SK-N-SH (cell line): ENCODE measurements at regions not wholly inside any gene's neighbourhood (a gene's known extent, or its start where the extent isn't known, plus 50 kb on each side); places are given as distances from the start of the nearest gene placed in this dataset.

ENCODE experiments used
- CTCF ChIA-PET: fragments of 300-600, 350-600 bp; formaldehyde crosslinking; extraction: SDS; loops from one replicate; lab custom pipeline; 2021; lab: Yijun Ruan, JAX
- POLR2A ChIA-PET: fragments of 350-600 bp; sonication (Branson Sonifier 250); formaldehyde crosslinking; extraction: SDS; loops from one replicate; lab custom pipeline; 2020; ENCODE audit warnings: antibody characterized with exemption, inconsistent platforms; lab: Yijun Ruan, JAX
- DNase-seq: peaks from one replicate; pipeline ENCODE4 v3.0.0; 2012
- H2AFZ ChIP-seq: fragments of 200-600 bp; sonication (generic); 2 replicates; pipeline ENCODE4 v1.8.1; 2016; ENCODE audit warnings: antibody characterized with exemption, mild to moderate bottlenecking, low read depth
- H3F3A ChIP-seq: fragments of 200-600 bp; sonication (generic); replicated peaks from 2 replicates; pipeline ENCODE3; 2016; ENCODE audit warnings: antibody characterized with exemption, mild to moderate bottlenecking; ENCODE audit not compliant: insufficient read depth
- H3K27ac ChIP-seq, 2 experiments: fragments of 200-500 bp in 1 of 2; fragments of 200-600 bp in 1 of 2; sonication (Bioruptor generic) in 1 of 2; sonication (generic), shearing (Covaris generic) in 1 of 2; 2 replicates each; pipeline versions ENCODE4 v1.5.1 to v1.6.1; 2014 to 2016; ENCODE audit warnings: low read depth in 2 of 2, inconsistent platforms in 1 of 2, low read length in 1 of 2, mild to moderate bottlenecking in 1 of 2, mixed read lengths in 1 of 2
- H3K27me3 ChIP-seq: fragments of 200-600 bp; sonication (generic), shearing (Covaris generic); 2 replicates; pipeline ENCODE4 v1.6.1; 2016; ENCODE audit warnings: mixed run types; ENCODE audit not compliant: insufficient read depth
- H3K36me3 ChIP-seq, 2 experiments: fragments of 200-500 bp in 1 of 2; fragments of 200-600 bp in 1 of 2; sonication (Bioruptor generic) in 1 of 2; sonication (generic) in 1 of 2; replicated peaks in 1 of 2; 2 replicates each; pipeline versions ENCODE3 to v1.5.1; 2014 to 2016; ENCODE audit warnings: low read length in 1 of 2, mild to moderate bottlenecking in 1 of 2; ENCODE audit not compliant: insufficient read depth in 2 of 2, control insufficient read depth in 1 of 2
- H3K4me1 ChIP-seq, 2 experiments: fragments of 200-500 bp in 1 of 2; fragments of 200-600 bp in 1 of 2; sonication (Bioruptor generic) in 1 of 2; sonication (generic), shearing (Covaris generic) in 1 of 2; 2 replicates each; pipeline versions ENCODE4 v1.5.1 to v1.6.1; 2014 to 2016; ENCODE audit warnings: low read depth in 1 of 2, low read length in 1 of 2, mixed run types in 1 of 2; ENCODE audit not compliant: insufficient read depth in 2 of 2, control insufficient read depth in 1 of 2
- H3K4me2 ChIP-seq: fragments of 200-600 bp; sonication (generic), shearing (Covaris generic); 2 replicates; pipeline ENCODE4 v1.6.1; 2017; ENCODE audit warnings: mixed run types
- H3K4me3 ChIP-seq, 2 experiments: fragments of 200-500 bp in 1 of 2; fragments of 200-600 bp in 1 of 2; sonication (Bioruptor generic) in 1 of 2; sonication (generic), shearing (Covaris generic) in 1 of 2; 2 replicates each; pipeline versions ENCODE4 v1.5.1 to v1.8.1; 2014 to 2016; ENCODE audit warnings: low read depth in 2 of 2, inconsistent platforms in 1 of 2, low read length in 1 of 2, mild to moderate bottlenecking in 1 of 2, mixed read lengths in 1 of 2, moderate library complexity in 1 of 2
- H3K79me2 ChIP-seq: fragments of 200-600 bp; sonication (generic); 2 replicates; pipeline ENCODE4 v1.8.1; 2017; ENCODE audit warnings: mild to moderate bottlenecking; ENCODE audit not compliant: insufficient read depth
- H3K9ac ChIP-seq: fragments of 200-600 bp; sonication (generic); 2 replicates; pipeline ENCODE4 v1.6.1; 2017; ENCODE audit warnings: mixed run types
- H3K9me2 ChIP-seq: fragments of 200-600 bp; sonication (generic); 2 replicates; pipeline ENCODE4 v1.6.1; 2017; ENCODE audit warnings: mixed run types
- H3K9me3 ChIP-seq: fragments of 200-600 bp; sonication (generic); 2 replicates; pipeline ENCODE4 v1.6.1; 2017; ENCODE audit warnings: mixed run types, mild to moderate bottlenecking, moderate library complexity
- H4K20me1 ChIP-seq: fragments of 200-600 bp; sonication (generic); 2 replicates; pipeline ENCODE4 v1.6.1; 2017; ENCODE audit warnings: mild to moderate bottlenecking, mixed run types; ENCODE audit not compliant: insufficient read depth
- GABPA ChIP-seq: IDR thresholded peaks from 2 replicates; pipeline ENCODE4 v1.4.0; 2012; ENCODE audit warnings: low read depth, mild to moderate bottlenecking
- GATA2 ChIP-seq: sonication (generic); formaldehyde crosslinking; IDR thresholded peaks from 2 replicates; pipeline ENCODE4 v1.5.0; 2020; ENCODE audit warnings: mild to moderate bottlenecking, missing genetic modification reagents
- JUND ChIP-seq: IDR thresholded peaks from 2 replicates; pipeline ENCODE4 v1.4.0; 2012
- NFIC ChIP-seq: IDR thresholded peaks from 2 replicates; pipeline ENCODE4 v1.4.0; 2012; ENCODE audit warnings: borderline replicate concordance
- NRF1 ChIP-seq: IDR thresholded peaks from 2 replicates; pipeline ENCODE4 v1.6.1; 2012; ENCODE audit warnings: low read depth, mild to moderate bottlenecking, low read length
- POLR2AphosphoS5 ChIP-seq: IDR thresholded peaks from 2 replicates; pipeline ENCODE4 v1.6.1; 2012; ENCODE audit warnings: low read depth, low read length
- RAD21 ChIP-seq: IDR thresholded peaks from 2 replicates; pipeline ENCODE4 v1.6.1; 2012; ENCODE audit warnings: mild to moderate bottlenecking, low read length
- RCOR1 ChIP-seq: fragments of 150-350 bp; IDR thresholded peaks from 2 replicates; pipeline ENCODE4 v1.6.1; 2017; ENCODE audit warnings: antibody characterized with exemption, low read length
- SIN3A ChIP-seq: IDR thresholded peaks from 2 replicates; pipeline ENCODE4 v1.6.1; 2012; ENCODE audit warnings: low read depth, mild to moderate bottlenecking, low read length, moderate library complexity, borderline replicate concordance
- TAF1 ChIP-seq: IDR thresholded peaks from 2 replicates; pipeline ENCODE4 v1.6.1; 2012; ENCODE audit warnings: low read depth, mild to moderate bottlenecking, low read length, moderate library complexity, borderline replicate concordance
- TCF12 ChIP-seq: IDR thresholded peaks from 2 replicates; pipeline ENCODE4 v1.4.0; 2012
- TEAD4 ChIP-seq: IDR thresholded peaks from 2 replicates; pipeline ENCODE4 v1.4.0; 2012; ENCODE audit warnings: mild to moderate bottlenecking, borderline replicate concordance; ENCODE audit not compliant: insufficient read depth
- WGBS: methylation state at CpG from one replicate; pipeline ENCODE4 v1.1.6; 2017; ENCODE audit warnings: low lambda C conversion rate; 5-methylcytosine and 5-hydroxymethylcytosine counted together
- TF ChIP-seq, protein P1 (sequence below): fragments of 150-350 bp; IDR thresholded peaks from 2 replicates; pipeline ENCODE4 v1.6.1; 2016; ENCODE audit warnings: mild to moderate bottlenecking, low read depth, low read length
- TF ChIP-seq, protein P2 (sequence below): IDR thresholded peaks from 2 replicates; pipeline ENCODE4 v1.4.0; 2012; ENCODE audit warnings: low read depth, borderline replicate concordance
- TF ChIP-seq, protein P3 (sequence below): fragments of 150-350 bp; IDR thresholded peaks from 2 replicates; pipeline ENCODE4 v1.6.1; 2017; ENCODE audit warnings: antibody characterized with exemption, low read length, low read depth, borderline replicate concordance
- TF ChIP-seq, protein P4 (sequence below): IDR thresholded peaks from 2 replicates; pipeline ENCODE4; 2012
- TF ChIP-seq, protein P5 (sequence below): IDR thresholded peaks from 2 replicates; pipeline ENCODE4 v1.6.1; 2012; ENCODE audit warnings: mild to moderate bottlenecking, low read depth, low read length, moderate library complexity

DNA sequence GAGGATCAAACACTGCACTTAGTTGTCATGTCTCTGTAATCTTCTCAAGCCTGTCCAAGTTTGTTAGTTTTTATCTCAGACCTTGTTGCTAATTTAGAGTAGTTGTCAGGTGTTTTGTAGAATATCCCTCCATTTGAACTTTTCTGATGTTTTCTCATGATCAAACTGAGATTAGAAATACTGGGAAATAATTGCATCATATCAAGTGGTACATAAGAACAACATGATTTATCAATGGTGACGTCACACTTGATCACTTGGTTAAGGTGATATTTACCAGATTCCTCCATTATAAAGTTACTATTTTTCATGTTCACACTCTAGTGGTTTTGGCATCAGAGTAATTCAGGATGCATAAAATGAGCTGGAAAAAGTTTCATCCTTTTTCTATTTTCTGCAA, 1182.4 kb upstream of the ZEB2 start:
- Histone ChIP-seq H3K4me1 (no peaks in the 10 kb centered on the region), H3K9me3 (peaks cover 16% of the 10 kb centered on the region), H2AFZ (no peak overlapping the region), H3K27me3 (no peaks in the 10 kb centered on the region), H4K20me1 (no peaks in the 10 kb centered on the region), H3K9me2 (no peaks in the 10 kb centered on the region), H3K9ac (no peak overlapping the region), H3K4me2 (no peak overlapping the region), H3K79me2 (no peaks in the 10 kb centered on the region), H3F3A (no peaks in the 10 kb centered on the region), H3K4me3 (no peak overlapping the region), H3K36me3 (peaks cover 0 to 8% of the 10 kb centered on the region in 2 experiments), H3K27ac (no peak overlapping the region)
- CTCF ChIA-PET, result interaction anchor here (0.9 kb wide), 1 partner anchor 13 kb away, joined by 3 read pairs; no protein-coding TSS in a partner anchor
- no peak for TF ChIP-seq NFIC
- TF ChIP-seq RAD21, result no peak
- no peak for TF ChIP-seq POLR2AphosphoS5
- no peak for TF ChIP-seq JUND
- no peak for TF ChIP-seq GABPA
- no peak for TF ChIP-seq TEAD4
- TF ChIP-seq, protein P1, sequence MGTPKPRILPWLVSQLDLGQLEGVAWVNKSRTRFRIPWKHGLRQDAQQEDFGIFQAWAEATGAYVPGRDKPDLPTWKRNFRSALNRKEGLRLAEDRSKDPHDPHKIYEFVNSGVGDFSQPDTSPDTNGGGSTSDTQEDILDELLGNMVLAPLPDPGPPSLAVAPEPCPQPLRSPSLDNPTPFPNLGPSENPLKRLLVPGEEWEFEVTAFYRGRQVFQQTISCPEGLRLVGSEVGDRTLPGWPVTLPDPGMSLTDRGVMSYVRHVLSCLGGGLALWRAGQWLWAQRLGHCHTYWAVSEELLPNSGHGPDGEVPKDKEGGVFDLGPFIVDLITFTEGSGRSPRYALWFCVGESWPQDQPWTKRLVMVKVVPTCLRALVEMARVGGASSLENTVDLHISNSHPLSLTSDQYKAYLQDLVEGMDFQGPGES, result no peak
- TF ChIP-seq TCF12, result no peak
- TF ChIP-seq, protein P2, sequence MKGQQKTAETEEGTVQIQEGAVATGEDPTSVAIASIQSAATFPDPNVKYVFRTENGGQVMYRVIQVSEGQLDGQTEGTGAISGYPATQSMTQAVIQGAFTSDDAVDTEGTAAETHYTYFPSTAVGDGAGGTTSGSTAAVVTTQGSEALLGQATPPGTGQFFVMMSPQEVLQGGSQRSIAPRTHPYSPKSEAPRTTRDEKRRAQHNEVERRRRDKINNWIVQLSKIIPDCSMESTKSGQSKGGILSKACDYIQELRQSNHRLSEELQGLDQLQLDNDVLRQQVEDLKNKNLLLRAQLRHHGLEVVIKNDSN, result no peak
- TF ChIP-seq, protein P3, sequence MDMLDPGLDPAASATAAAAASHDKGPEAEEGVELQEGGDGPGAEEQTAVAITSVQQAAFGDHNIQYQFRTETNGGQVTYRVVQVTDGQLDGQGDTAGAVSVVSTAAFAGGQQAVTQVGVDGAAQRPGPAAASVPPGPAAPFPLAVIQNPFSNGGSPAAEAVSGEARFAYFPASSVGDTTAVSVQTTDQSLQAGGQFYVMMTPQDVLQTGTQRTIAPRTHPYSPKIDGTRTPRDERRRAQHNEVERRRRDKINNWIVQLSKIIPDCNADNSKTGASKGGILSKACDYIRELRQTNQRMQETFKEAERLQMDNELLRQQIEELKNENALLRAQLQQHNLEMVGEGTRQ, result no peak
- TF ChIP-seq GATA2 (CRISPR knock-in tag), result no peak
- TF ChIP-seq, protein P4, sequence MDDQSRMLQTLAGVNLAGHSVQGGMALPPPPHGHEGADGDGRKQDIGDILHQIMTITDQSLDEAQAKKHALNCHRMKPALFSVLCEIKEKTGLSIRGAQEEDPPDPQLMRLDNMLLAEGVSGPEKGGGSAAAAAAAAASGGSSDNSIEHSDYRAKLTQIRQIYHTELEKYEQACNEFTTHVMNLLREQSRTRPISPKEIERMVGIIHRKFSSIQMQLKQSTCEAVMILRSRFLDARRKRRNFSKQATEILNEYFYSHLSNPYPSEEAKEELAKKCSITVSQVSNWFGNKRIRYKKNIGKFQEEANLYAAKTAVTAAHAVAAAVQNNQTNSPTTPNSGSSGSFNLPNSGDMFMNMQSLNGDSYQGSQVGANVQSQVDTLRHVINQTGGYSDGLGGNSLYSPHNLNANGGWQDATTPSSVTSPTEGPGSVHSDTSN, result no peak
- TF ChIP-seq TAF1, result no peak
- TF ChIP-seq NRF1, result no peak
- TF ChIP-seq, protein P5, sequence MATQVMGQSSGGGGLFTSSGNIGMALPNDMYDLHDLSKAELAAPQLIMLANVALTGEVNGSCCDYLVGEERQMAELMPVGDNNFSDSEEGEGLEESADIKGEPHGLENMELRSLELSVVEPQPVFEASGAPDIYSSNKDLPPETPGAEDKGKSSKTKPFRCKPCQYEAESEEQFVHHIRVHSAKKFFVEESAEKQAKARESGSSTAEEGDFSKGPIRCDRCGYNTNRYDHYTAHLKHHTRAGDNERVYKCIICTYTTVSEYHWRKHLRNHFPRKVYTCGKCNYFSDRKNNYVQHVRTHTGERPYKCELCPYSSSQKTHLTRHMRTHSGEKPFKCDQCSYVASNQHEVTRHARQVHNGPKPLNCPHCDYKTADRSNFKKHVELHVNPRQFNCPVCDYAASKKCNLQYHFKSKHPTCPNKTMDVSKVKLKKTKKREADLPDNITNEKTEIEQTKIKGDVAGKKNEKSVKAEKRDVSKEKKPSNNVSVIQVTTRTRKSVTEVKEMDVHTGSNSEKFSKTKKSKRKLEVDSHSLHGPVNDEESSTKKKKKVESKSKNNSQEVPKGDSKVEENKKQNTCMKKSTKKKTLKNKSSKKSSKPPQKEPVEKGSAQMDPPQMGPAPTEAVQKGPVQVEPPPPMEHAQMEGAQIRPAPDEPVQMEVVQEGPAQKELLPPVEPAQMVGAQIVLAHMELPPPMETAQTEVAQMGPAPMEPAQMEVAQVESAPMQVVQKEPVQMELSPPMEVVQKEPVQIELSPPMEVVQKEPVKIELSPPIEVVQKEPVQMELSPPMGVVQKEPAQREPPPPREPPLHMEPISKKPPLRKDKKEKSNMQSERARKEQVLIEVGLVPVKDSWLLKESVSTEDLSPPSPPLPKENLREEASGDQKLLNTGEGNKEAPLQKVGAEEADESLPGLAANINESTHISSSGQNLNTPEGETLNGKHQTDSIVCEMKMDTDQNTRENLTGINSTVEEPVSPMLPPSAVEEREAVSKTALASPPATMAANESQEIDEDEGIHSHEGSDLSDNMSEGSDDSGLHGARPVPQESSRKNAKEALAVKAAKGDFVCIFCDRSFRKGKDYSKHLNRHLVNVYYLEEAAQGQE, result no peak
- no peak for TF ChIP-seq SIN3A
- TF ChIP-seq RCOR1, result no peak
- POLR2A ChIA-PET, result interaction anchor here (0.6 kb wide), 1 partner anchor 764 kb away, joined by 3 read pairs; no protein-coding TSS in a partner anchor
- 71% methylated on average over 1 of the region's 1 CpG for WGBS
- no peak for DNase-seq
